Ovary (tissue), 3 donors: ENCODE measurements at regions not wholly inside any gene's neighbourhood (a gene's known extent, or its start where the extent isn't known, plus 50 kb on each side); places are given as distances from the start of the nearest gene placed in this dataset.

Experiments used
- EP300 ChIP-seq: sonication (generic); formaldehyde crosslinking; IDR thresholded peaks from one replicate; pipeline ENCODE4 v1.6.1; 2017; ENCODE audit warnings: antibody characterized with exemption
- POLR2A ChIP-seq: fragments of 450-650 bp; IDR thresholded peaks from one replicate; pipeline ENCODE4 v1.6.1; 2017; ENCODE audit warnings: antibody characterized with exemption, mild to moderate bottlenecking, moderate library complexity
- TF ChIP-seq, protein P1 (sequence below), 3 donors: fragments of 450-650 bp in 2 of 3; fragments of 200-600 bp in 1 of 3; IDR thresholded peaks; one replicate each; pipeline versions ENCODE4 v1.5.1 to v1.8.0; 2016 to 2022; ENCODE audit warnings: antibody characterized with exemption in 3 of 3, mild to moderate bottlenecking in 1 of 3
- donor health status: DM: no; HTN: no; CAD: no.

- TF ChIP-seq, protein P1, sequence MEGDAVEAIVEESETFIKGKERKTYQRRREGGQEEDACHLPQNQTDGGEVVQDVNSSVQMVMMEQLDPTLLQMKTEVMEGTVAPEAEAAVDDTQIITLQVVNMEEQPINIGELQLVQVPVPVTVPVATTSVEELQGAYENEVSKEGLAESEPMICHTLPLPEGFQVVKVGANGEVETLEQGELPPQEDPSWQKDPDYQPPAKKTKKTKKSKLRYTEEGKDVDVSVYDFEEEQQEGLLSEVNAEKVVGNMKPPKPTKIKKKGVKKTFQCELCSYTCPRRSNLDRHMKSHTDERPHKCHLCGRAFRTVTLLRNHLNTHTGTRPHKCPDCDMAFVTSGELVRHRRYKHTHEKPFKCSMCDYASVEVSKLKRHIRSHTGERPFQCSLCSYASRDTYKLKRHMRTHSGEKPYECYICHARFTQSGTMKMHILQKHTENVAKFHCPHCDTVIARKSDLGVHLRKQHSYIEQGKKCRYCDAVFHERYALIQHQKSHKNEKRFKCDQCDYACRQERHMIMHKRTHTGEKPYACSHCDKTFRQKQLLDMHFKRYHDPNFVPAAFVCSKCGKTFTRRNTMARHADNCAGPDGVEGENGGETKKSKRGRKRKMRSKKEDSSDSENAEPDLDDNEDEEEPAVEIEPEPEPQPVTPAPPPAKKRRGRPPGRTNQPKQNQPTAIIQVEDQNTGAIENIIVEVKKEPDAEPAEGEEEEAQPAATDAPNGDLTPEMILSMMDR (IDR thresholded peaks at IDR 0.05): no peak
- TF ChIP-seq POLR2A (no peak), EP300 (no peak)
These were observed 152.1 kb downstream of the LY86 start for GRCh38 chr6:6740595-6740994.
